CD4-positive, alpha-beta T cell treated with Interleukin-15 for 1 hour (primary cell): ENCODE measurements at regions not wholly inside any gene's neighbourhood (a gene's known extent, or its start where the extent isn't known, plus 50 kb on each side); places are given as distances from the start of the nearest gene placed in this dataset.
"Not testable (repeated sequence)": the region's sequence is repeated elsewhere in the genome, so short reads cannot be mapped to it uniquely, and the experiment has no call there.

Experiments used
- DNase-seq: peaks from one replicate; pipeline ENCODE4 v3.0.0-alpha.2; 2020

GRCh38 chr12:131591714-131592709 is 118.9 kb upstream of the SFSWAP start:
- DNase-seq = no peak

GRCh38 chr12:131592972-131593371 is 117.9 kb upstream of the SFSWAP start:
- DNase-seq = peak; percentile 22

- no peak for DNase-seq
Measured at GRCh38 chr12:131593406-131593805, 117.5 kb upstream of the SFSWAP start.

- no peak for DNase-seq
Measured at GRCh38 chr12:131596115-131596514, 114.8 kb upstream of the SFSWAP start.

- DNase-seq = no peak
Measured at GRCh38 chr12:131597333-131597732, 113.6 kb upstream of the SFSWAP start.

GRCh38 chr12:131598717-131599116 is 112.2 kb upstream of the SFSWAP start:
- DNase-seq = no peak

- DNase-seq = no peak
Measured at GRCh38 chr12:131599190-131600159, 111.4 kb upstream of the SFSWAP start.

GRCh38 chr12:131600160-131600532 is 110.7 kb upstream of the SFSWAP start:
- DNase-seq = no peak

GRCh38 chr12:131601499-131601898 is 109.4 kb upstream of the SFSWAP start:
- not testable (repeated sequence) for DNase-seq

- no peak for DNase-seq
Measured at GRCh38 chr12:131603106-131603938, 107.6 kb upstream of the SFSWAP start.

- DNase-seq = peak; percentile 39
Measured at GRCh38 chr12:131603939-131604795, 106.7 kb upstream of the SFSWAP start.

GRCh38 chr12:131604859-131605258 is 106.0 kb upstream of the SFSWAP start:
- DNase-seq = no peak

GRCh38 chr12:131605304-131605829 is 105.5 kb upstream of the SFSWAP start:
- DNase-seq = no peak

- no peak for DNase-seq
Measured at GRCh38 chr12:131606218-131606901, 104.5 kb upstream of the SFSWAP start.

- no peak for DNase-seq
Measured at GRCh38 chr12:131607658-131608447, 103.0 kb upstream of the SFSWAP start.

GRCh38 chr12:131608740-131609690 is 101.9 kb upstream of the SFSWAP start:
- DNase-seq = peak; percentile 63

- no peak for DNase-seq
Measured at GRCh38 chr12:131609762-131610161, 101.1 kb upstream of the SFSWAP start.

- DNase-seq = no peak
Measured at GRCh38 chr12:131610181-131610580, 100.7 kb upstream of the SFSWAP start.
